Naive thymus-derived CD8-positive, alpha-beta T cell (primary cell): ENCODE measurements at regions not wholly inside any gene's neighbourhood (a gene's known extent, or its start where the extent isn't known, plus 50 kb on each side); places are given as distances from the start of the nearest gene placed in this dataset.
A peak's percentile ranks its signal among the peaks of the same experiment; 100 is the strongest.
"Not testable (repeated sequence)": the region's sequence is repeated elsewhere in the genome, so short reads cannot be mapped to it uniquely, and the experiment has no call there.

Experiments
- ATAC-seq, 2 donors: fragments of 150-1000 bp; cut with Tn5 transposase in 1 of 2; sonication (Bioruptor Pico), chemical (Tn5 transposase) in 1 of 2; 1 replicate in 1 of 2; 2 replicates in 1 of 2; pipeline ENCODE4 v1.10.0; 2021; ENCODE audit warnings: mild to moderate bottlenecking in 2 of 2, moderate library complexity in 2 of 2
- POLR2A ChIA-PET: fragments of 350-600 bp; sonication (Branson Sonifier 250); formaldehyde crosslinking; loops from one replicate; lab custom pipeline; 2021; ENCODE audit warnings: antibody characterized with exemption; lab: Charles Lee
- DNase-seq, 10 donors: peaks; one replicate each; pipeline versions ENCODE4 v3.0.0 to v3.0.0-alpha.2; 2020 to 2022
- H3K27ac Mint-ChIP-seq, 10 donors: one replicate each; pipeline ENCODE4 v1.8.0; 2020 to 2022; ENCODE audit warnings: mild to moderate bottlenecking in 10 of 10, mixed read lengths in 10 of 10, moderate library complexity in 4 of 10, inconsistent platforms in 1 of 10
- H3K27me3 Mint-ChIP-seq, 5 donors: one replicate each; pipeline ENCODE4 v1.8.0; 2021 to 2022; ENCODE audit warnings: mixed read lengths in 5 of 5
- H3K36me3 Mint-ChIP-seq, 3 donors: one replicate each; pipeline ENCODE4 v1.8.0; 2020 to 2022; ENCODE audit warnings: mixed read lengths in 3 of 3, mild to moderate bottlenecking in 2 of 3, inconsistent platforms in 1 of 3
- H3K4me1 Mint-ChIP-seq, 4 donors: one replicate each; pipeline ENCODE4 v1.8.0; 2021 to 2022; ENCODE audit warnings: mixed read lengths in 4 of 4
- H3K4me3 Mint-ChIP-seq, 10 donors: one replicate each; pipeline ENCODE4 v1.8.0; 2020 to 2022; ENCODE audit warnings: mild to moderate bottlenecking in 10 of 10, mixed read lengths in 10 of 10, moderate library complexity in 6 of 10, inconsistent platforms in 1 of 10
- H3K9me3 Mint-ChIP-seq, 9 donors: one replicate each; pipeline ENCODE4 v1.8.0; 2020 to 2022; ENCODE audit warnings: mixed read lengths in 9 of 9, mild to moderate bottlenecking in 3 of 9, inconsistent platforms in 1 of 9, moderate library complexity in 1 of 9

- DNase-seq (no peak), ATAC-seq (no peak)
- POLR2A ChIA-PET = no interaction called here
- peaks cover 0 to 16% (median 4%) of the 10 kb centered on the region in 9 donors for H3K9me3 Mint-ChIP-seq
- peaks cover 0 to 16% (median 0%) of the 10 kb centered on the region in 3 donors for H3K36me3 Mint-ChIP-seq
- peaks cover 0 to 10% (median 4%) of the 10 kb centered on the region in 5 donors for H3K27me3 Mint-ChIP-seq
- no peak overlapping the region for H3K27ac Mint-ChIP-seq
- peaks cover 2 to 12% (median 6%) of the 10 kb centered on the region in 4 donors for H3K4me1 Mint-ChIP-seq
- H3K4me3 Mint-ChIP-seq = no peak overlapping the region
Measured at GRCh38 chr5:79886925-79887655, 104.0 kb downstream of the MTX3 start.

GRCh38 chr5:79886456-79886855 lies 104.6 kb downstream of the MTX3 start:
- POLR2A ChIA-PET = no interaction called here
- no peak overlapping the region for H3K27ac Mint-ChIP-seq
- ATAC-seq = no peak
- H3K4me1 Mint-ChIP-seq = peaks cover 2 to 12% (median 6%) of the 10 kb centered on the region in 4 donors
- H3K4me3 Mint-ChIP-seq = no peak overlapping the region
- peaks cover 0 to 5% (median 3%) of the 10 kb centered on the region in 5 donors for H3K27me3 Mint-ChIP-seq
- DNase-seq = no peak
- H3K36me3 Mint-ChIP-seq = peaks cover 0 to 16% (median 0%) of the 10 kb centered on the region in 3 donors
- peaks cover 0 to 16% (median 4%) of the 10 kb centered on the region in 9 donors for H3K9me3 Mint-ChIP-seq

- POLR2A ChIA-PET, DNase-seq, H3K36me3 Mint-ChIP-seq, H3K9me3 Mint-ChIP-seq, H3K4me1 Mint-ChIP-seq, H3K27ac Mint-ChIP-seq, H3K4me3 Mint-ChIP-seq, H3K27me3 Mint-ChIP-seq, ATAC-seq: not testable (repeated sequence)
Measured at GRCh38 chr5:79879880-79880279, 111.2 kb downstream of the MTX3 start.

GRCh38 chr5:79878721-79879336 lies 112.2 kb downstream of the MTX3 start:
- H3K9me3 Mint-ChIP-seq = peaks cover 0 to 3% (median 0%) of the 10 kb centered on the region in 9 donors
- no peak overlapping the region for H3K27ac Mint-ChIP-seq
- no peak overlapping the region for H3K4me3 Mint-ChIP-seq
- POLR2A ChIA-PET = no interaction called here
- peak in 3 of 10 donors; percentile 7 to 21 (median 17) for DNase-seq
- H3K27me3 Mint-ChIP-seq = peaks cover 0 to 2% (median 0%) of the 10 kb centered on the region in 5 donors
- H3K36me3 Mint-ChIP-seq = no peaks in the 10 kb centered on the region
- peaks cover 0 to 4% (median under 1%) of the 10 kb centered on the region in 4 donors for H3K4me1 Mint-ChIP-seq
- ATAC-seq = no peak

GRCh38 chr5:79878136-79878679 lies 112.9 kb downstream of the MTX3 start:
- H3K9me3 Mint-ChIP-seq = peaks cover 0 to 3% (median 0%) of the 10 kb centered on the region in 9 donors

GRCh38 chr5:79876456-79876855 lies 114.6 kb downstream of the MTX3 start:
- Mint-ChIP-seq H3K27me3 (peaks cover 0 to 9% (median under 1%) of the 10 kb centered on the region in 5 donors), H3K4me1 (no peaks in the 10 kb centered on the region), H3K36me3 (no peaks in the 10 kb centered on the region), H3K4me3 (no peak overlapping the region), H3K9me3 (peaks cover 0 to 3% (median 0%) of the 10 kb centered on the region in 9 donors), H3K27ac (no peak overlapping the region)
- POLR2A ChIA-PET = no interaction called here
- ATAC-seq (no peak), DNase-seq (no peak)

More at GRCh38 chr5:79878136-79878679, 112.9 kb downstream of the MTX3 start:
- Mint-ChIP-seq H3K27me3 (peaks cover 0 to 3% (median 0%) of the 10 kb centered on the region in 5 donors), H3K4me3 (no peak overlapping the region), H3K36me3 (no peaks in the 10 kb centered on the region), H3K27ac (no peak overlapping the region), H3K4me1 (no peaks in the 10 kb centered on the region)
- POLR2A ChIA-PET = no interaction called here
- DNase-seq (no peak), ATAC-seq (no peak)

- ATAC-seq (no peak), DNase-seq (no peak)
- Mint-ChIP-seq H3K27me3 (peaks cover 6 to 21% (median 9%) of the 10 kb centered on the region in 5 donors), H3K27ac (no peak overlapping the region), H3K4me1 (no peaks in the 10 kb centered on the region), H3K9me3 (peaks cover 0 to 3% (median 0%) of the 10 kb centered on the region in 9 donors), H3K4me3 (no peak overlapping the region), H3K36me3 (no peaks in the 10 kb centered on the region)
- POLR2A ChIA-PET = no interaction called here
Measured at GRCh38 chr5:79875230-79875629, 115.8 kb downstream of the MTX3 start.

GRCh38 chr5:79873187-79873586 lies 117.9 kb downstream of the MTX3 start:
- POLR2A ChIA-PET = no interaction called here

GRCh38 chr5:79872291-79872690 lies 118.8 kb downstream of the MTX3 start:
- Mint-ChIP-seq H3K27me3 (peaks cover 11 to 46% (median 18%) of the 10 kb centered on the region in 5 donors), H3K4me1 (no peaks in the 10 kb centered on the region), H3K27ac (no peak overlapping the region), H3K4me3 (no peak overlapping the region), H3K9me3 (no peaks in the 10 kb centered on the region), H3K36me3 (no peaks in the 10 kb centered on the region)
- POLR2A ChIA-PET = no interaction called here
- no peak for DNase-seq
- ATAC-seq = no peak

More at GRCh38 chr5:79873187-79873586, 117.9 kb downstream of the MTX3 start:
- Mint-ChIP-seq H3K4me1 (no peaks in the 10 kb centered on the region), H3K27ac (no peak overlapping the region), H3K27me3 (peaks cover 11 to 37% (median 17%) of the 10 kb centered on the region in 5 donors), H3K36me3 (no peaks in the 10 kb centered on the region), H3K4me3 (no peak overlapping the region), H3K9me3 (no peaks in the 10 kb centered on the region)
- ATAC-seq (no peak), DNase-seq (no peak)

GRCh38 chr5:79871364-79872120 lies 119.5 kb downstream of the MTX3 start:
- peaks cover 11 to 50% (median 19%) of the 10 kb centered on the region in 5 donors for H3K27me3 Mint-ChIP-seq
- H3K9me3 Mint-ChIP-seq = no peaks in the 10 kb centered on the region
- ATAC-seq = no peak
- H3K4me3 Mint-ChIP-seq = no peak overlapping the region
- POLR2A ChIA-PET = no interaction called here
- no peaks in the 10 kb centered on the region for H3K36me3 Mint-ChIP-seq
- H3K4me1 Mint-ChIP-seq = no peaks in the 10 kb centered on the region
- no peak overlapping the region for H3K27ac Mint-ChIP-seq
- no peak for DNase-seq

- Mint-ChIP-seq H3K9me3 (peaks cover 0 to 3% (median 0%) of the 10 kb centered on the region in 9 donors), H3K4me3 (no peak overlapping the region), H3K27ac (no peak overlapping the region), H3K4me1 (no peaks in the 10 kb centered on the region), H3K36me3 (peaks cover 0 to 3% (median 0%) of the 10 kb centered on the region in 3 donors), H3K27me3 (peaks cover 13 to 62% (median 24%) of the 10 kb centered on the region in 5 donors)
- ATAC-seq (no peak), DNase-seq (no peak)
- POLR2A ChIA-PET = no interaction called here
Measured at GRCh38 chr5:79868163-79868670, 122.8 kb downstream of the MTX3 start.

- Mint-ChIP-seq H3K9me3 (peaks cover 0 to 3% (median 0%) of the 10 kb centered on the region in 9 donors), H3K4me1 (no peaks in the 10 kb centered on the region), H3K4me3 (no peak overlapping the region), H3K27me3 (peaks cover 8 to 44% (median 15%) of the 10 kb centered on the region in 5 donors), H3K36me3 (peaks cover 0 to 3% (median 0%) of the 10 kb centered on the region in 3 donors), H3K27ac (no peak overlapping the region)
- no peak for DNase-seq
- no peak for ATAC-seq
- POLR2A ChIA-PET = no interaction called here
Measured at GRCh38 chr5:79865579-79865978, 125.5 kb downstream of the MTX3 start.
